ENCODE measurements at regions not wholly inside any gene's neighbourhood (a gene's known extent, or its start where the extent isn't known, plus 50 kb on each side); places are given as distances from the start of the nearest gene placed in this dataset.

GRCh38 chr9:113772121-113772810 lies 103.8 kb upstream of the ZNF618 start:
- TF ChIP-seq CTCF (IDR thresholded peaks at IDR 0.05) (no peak), EP300 (IDR thresholded peaks at IDR 0.05) (no peak), POLR2A (IDR thresholded peaks at IDR 0.05) (no peak), POLR2AphosphoS5 (IDR thresholded peaks at IDR 0.05) (peak in 1 of 3 donors; percentile 13)
